MM.1S (cell line): ENCODE measurements at regions not wholly inside any gene's neighbourhood (a gene's known extent, or its start where the extent isn't known, plus 50 kb on each side); places are given as distances from the start of the nearest gene placed in this dataset.

Experiments
- EZH2 ChIP-seq: fragments of 300-600 bp; sonication (generic); optimal IDR thresholded peaks from 2 replicates; pipeline ENCODE3; 2017; ENCODE audit warnings: low read depth, mild to moderate bottlenecking, antibody characterized with exemption, low read length, mixed read lengths
- EZH2phosphoT487 ChIP-seq: fragments of 300-600 bp; sonication (generic); IDR thresholded peaks from 2 replicates; pipeline ENCODE4 v1.6.1; 2018; ENCODE audit warnings: antibody characterized with exemption, low read length
- TF ChIP-seq, protein P1 (sequence below): fragments of 300-600 bp; sonication (generic); IDR thresholded peaks from 2 replicates; pipeline ENCODE4 v1.5.1; 2016; ENCODE audit warnings: antibody characterized with exemption, low read length, mixed read lengths

DNA sequence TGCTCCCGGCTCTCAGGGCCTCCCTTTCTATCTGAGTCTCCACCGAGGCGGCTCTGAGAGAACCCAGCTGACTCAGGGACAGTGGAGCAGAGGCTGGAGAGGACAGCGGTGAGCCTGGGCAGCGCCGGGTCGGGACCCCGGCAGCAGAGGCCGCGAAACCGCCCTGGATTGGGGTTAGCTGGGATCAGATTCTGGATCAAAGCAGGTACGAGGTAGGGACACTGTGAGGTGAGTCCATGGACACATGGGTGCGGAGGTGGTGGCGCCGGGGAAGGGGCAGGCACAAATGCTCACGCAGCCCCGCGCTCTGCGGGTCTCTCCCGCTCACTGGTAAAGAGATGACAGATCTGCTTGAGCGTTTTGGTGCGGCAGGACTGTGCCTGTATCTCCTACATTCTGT, 146.4 kb upstream of the GGTLC1 start:
- TF ChIP-seq, protein P1, sequence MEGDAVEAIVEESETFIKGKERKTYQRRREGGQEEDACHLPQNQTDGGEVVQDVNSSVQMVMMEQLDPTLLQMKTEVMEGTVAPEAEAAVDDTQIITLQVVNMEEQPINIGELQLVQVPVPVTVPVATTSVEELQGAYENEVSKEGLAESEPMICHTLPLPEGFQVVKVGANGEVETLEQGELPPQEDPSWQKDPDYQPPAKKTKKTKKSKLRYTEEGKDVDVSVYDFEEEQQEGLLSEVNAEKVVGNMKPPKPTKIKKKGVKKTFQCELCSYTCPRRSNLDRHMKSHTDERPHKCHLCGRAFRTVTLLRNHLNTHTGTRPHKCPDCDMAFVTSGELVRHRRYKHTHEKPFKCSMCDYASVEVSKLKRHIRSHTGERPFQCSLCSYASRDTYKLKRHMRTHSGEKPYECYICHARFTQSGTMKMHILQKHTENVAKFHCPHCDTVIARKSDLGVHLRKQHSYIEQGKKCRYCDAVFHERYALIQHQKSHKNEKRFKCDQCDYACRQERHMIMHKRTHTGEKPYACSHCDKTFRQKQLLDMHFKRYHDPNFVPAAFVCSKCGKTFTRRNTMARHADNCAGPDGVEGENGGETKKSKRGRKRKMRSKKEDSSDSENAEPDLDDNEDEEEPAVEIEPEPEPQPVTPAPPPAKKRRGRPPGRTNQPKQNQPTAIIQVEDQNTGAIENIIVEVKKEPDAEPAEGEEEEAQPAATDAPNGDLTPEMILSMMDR: no peak
- no peak for TF ChIP-seq EZH2phosphoT487
- TF ChIP-seq EZH2: no peak
